ENCODE measurements at regions not wholly inside any gene's neighbourhood (a gene's known extent, or its start where the extent isn't known, plus 50 kb on each side); places are given as distances from the start of the nearest gene placed in this dataset.

DNA sequence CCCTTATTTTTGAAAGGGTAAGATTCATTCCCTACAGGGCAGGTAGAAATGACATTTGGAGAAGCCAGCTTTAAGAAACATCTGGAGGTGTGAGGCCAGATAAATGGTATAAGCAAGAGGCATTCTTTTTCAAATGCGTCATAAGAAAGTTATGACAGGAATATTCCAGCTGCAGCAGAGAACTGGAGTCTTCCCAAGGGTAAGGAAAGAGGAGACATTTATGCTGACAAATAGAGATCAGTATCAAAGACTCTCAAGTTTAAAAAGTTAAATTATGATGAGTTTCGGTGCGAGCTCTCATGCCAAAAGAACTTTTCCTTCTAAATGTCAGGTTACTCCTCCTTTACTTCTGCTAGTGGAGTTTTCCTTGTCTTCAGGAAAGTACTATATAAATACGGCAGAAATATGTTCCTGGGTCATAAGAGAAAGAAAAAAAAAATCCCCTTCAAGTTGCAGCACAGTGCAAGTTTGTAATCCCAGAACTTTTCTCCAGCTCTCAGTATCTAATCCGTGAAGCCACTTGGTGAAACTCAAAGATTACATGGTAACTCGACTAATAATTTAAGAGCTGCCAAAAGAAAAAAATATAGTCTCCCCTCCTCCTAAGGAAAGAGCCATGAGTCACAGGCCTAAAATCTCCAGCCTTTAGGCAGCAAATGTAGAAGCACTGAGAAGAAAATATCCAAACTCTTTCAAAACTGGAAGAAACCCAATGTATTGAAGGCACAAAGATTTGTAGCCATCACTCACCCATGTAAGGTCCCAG lies 428.1 kb downstream of the MEIS1 start:
- CTCF ChIA-PET, result no interaction called here

GRCh38 chr2:66865161-66865560 lies 430.2 kb downstream of the MEIS1 start:
- POLR2A ChIA-PET, result no interaction called here
- H3K9me3 Mint-ChIP-seq (ENCODE audit: insufficient read depth), result no peaks in the 10 kb centered on the region
- H3K4me3 ChIP-seq (ENCODE audit: control extremely low read depth in 1 of 5, extremely low read depth in 1 of 5, insufficient read depth in 1 of 5, low read depth in 2 of 5, low read length in 4 of 5), result no peak overlapping the region
- ATAC-seq (ENCODE audit: low read depth) (no peak), DNase-seq (no peak)
- no peaks in the 10 kb centered on the region for H3K4me1 ChIP-seq (ENCODE audit: control insufficient read depth in 2 of 2, insufficient read depth in 2 of 2, low read length in 2 of 2)
- no peaks in the 10 kb centered on the region for H3K9me3 ChIP-seq (ENCODE audit: control extremely low read depth in 1 of 3, control insufficient read depth in 2 of 3, insufficient read depth in 1 of 3, low read length in 2 of 3)
- no peak overlapping the region for H3K27ac ChIP-seq (ENCODE audit: low read length in 2 of 2)
- TF ChIP-seq, protein P1, sequence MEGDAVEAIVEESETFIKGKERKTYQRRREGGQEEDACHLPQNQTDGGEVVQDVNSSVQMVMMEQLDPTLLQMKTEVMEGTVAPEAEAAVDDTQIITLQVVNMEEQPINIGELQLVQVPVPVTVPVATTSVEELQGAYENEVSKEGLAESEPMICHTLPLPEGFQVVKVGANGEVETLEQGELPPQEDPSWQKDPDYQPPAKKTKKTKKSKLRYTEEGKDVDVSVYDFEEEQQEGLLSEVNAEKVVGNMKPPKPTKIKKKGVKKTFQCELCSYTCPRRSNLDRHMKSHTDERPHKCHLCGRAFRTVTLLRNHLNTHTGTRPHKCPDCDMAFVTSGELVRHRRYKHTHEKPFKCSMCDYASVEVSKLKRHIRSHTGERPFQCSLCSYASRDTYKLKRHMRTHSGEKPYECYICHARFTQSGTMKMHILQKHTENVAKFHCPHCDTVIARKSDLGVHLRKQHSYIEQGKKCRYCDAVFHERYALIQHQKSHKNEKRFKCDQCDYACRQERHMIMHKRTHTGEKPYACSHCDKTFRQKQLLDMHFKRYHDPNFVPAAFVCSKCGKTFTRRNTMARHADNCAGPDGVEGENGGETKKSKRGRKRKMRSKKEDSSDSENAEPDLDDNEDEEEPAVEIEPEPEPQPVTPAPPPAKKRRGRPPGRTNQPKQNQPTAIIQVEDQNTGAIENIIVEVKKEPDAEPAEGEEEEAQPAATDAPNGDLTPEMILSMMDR (IDR thresholded peaks at IDR 0.05), result no peak
- no peak for TF ChIP-seq EZH2 (IDR thresholded peaks at IDR 0.05; ENCODE audit: borderline replicate concordance, insufficient read depth, low read depth, low read length, poor library complexity, severe bottlenecking)
- CTCF ChIA-PET, result no interaction called here
- no peak overlapping the region for H3K4me2 ChIP-seq (replicated peaks; ENCODE audit: low read depth, low read length, poor library complexity, severe bottlenecking)
- H4K20me1 ChIP-seq (ENCODE audit: control insufficient read depth, insufficient read depth, low read length, poor library complexity, severe bottlenecking), result no peaks in the 10 kb centered on the region
- H3K36me3 ChIP-seq (replicated peaks in 1 of 2; ENCODE audit: control extremely low read depth in 1 of 2, control insufficient read depth in 1 of 2, extremely low read depth in 1 of 2, insufficient read depth in 2 of 2, low read length in 1 of 2), result no peaks in the 10 kb centered on the region
- intact Hi-C loops (cut with micrococcal nuclease), result no loop called here
- H2AFZ ChIP-seq (ENCODE audit: insufficient read depth, low read depth, low read length, poor library complexity, severe bottlenecking), result no peak overlapping the region
- no peak overlapping the region for H3K9ac ChIP-seq (ENCODE audit: low read length)
- no peak overlapping the region for H3K4me3 Mint-ChIP-seq
- no peaks in the 10 kb centered on the region for H3K4me1 Mint-ChIP-seq
- H3K27me3 Mint-ChIP-seq, result no peaks in the 10 kb centered on the region
- H3K79me2 ChIP-seq (ENCODE audit: control insufficient read depth, insufficient read depth, low read length), result no peaks in the 10 kb centered on the region
- H3K27me3 ChIP-seq (replicated peaks in 1 of 4; ENCODE audit: control extremely low read depth in 1 of 4, control insufficient read depth in 3 of 4, insufficient read depth in 4 of 4, low read length in 3 of 4), result no peaks in the 10 kb centered on the region
- no peak overlapping the region for H3K27ac Mint-ChIP-seq

More for the DNA sequence above, 428.1 kb downstream of the MEIS1 start:
- H3K9ac ChIP-seq (ENCODE audit: low read length), result no peak overlapping the region
- H3K27me3 ChIP-seq (replicated peaks in 1 of 4; ENCODE audit: control extremely low read depth in 1 of 4, control insufficient read depth in 3 of 4, insufficient read depth in 4 of 4, low read length in 3 of 4), result no peaks in the 10 kb centered on the region
- POLR2A ChIA-PET, result no interaction called here
- no peak overlapping the region for H3K27ac Mint-ChIP-seq
- H3K4me2 ChIP-seq (replicated peaks; ENCODE audit: low read depth, low read length, poor library complexity, severe bottlenecking), result no peak overlapping the region
- no peaks in the 10 kb centered on the region for H3K4me1 ChIP-seq (ENCODE audit: control insufficient read depth in 2 of 2, insufficient read depth in 2 of 2, low read length in 2 of 2)
- H3K4me1 Mint-ChIP-seq, result no peaks in the 10 kb centered on the region
- no peak for TF ChIP-seq EZH2 (IDR thresholded peaks at IDR 0.05; ENCODE audit: borderline replicate concordance, insufficient read depth, low read depth, low read length, poor library complexity, severe bottlenecking)
- TF ChIP-seq, protein P1 (IDR thresholded peaks at IDR 0.05), result no peak
- H4K20me1 ChIP-seq (ENCODE audit: control insufficient read depth, insufficient read depth, low read length, poor library complexity, severe bottlenecking), result no peaks in the 10 kb centered on the region
- no peak overlapping the region for H3K27ac ChIP-seq (ENCODE audit: low read length in 2 of 2)
- no peak overlapping the region for H3K4me3 Mint-ChIP-seq
- no peaks in the 10 kb centered on the region for H3K9me3 ChIP-seq (ENCODE audit: control extremely low read depth in 1 of 3, control insufficient read depth in 2 of 3, insufficient read depth in 1 of 3, low read length in 2 of 3)
- ATAC-seq (ENCODE audit: low read depth) (no peak), DNase-seq (no peak)
- H2AFZ ChIP-seq (ENCODE audit: insufficient read depth, low read depth, low read length, poor library complexity, severe bottlenecking), result no peak overlapping the region
- intact Hi-C loops (cut with micrococcal nuclease), result no loop called here
- H3K27me3 Mint-ChIP-seq, result no peaks in the 10 kb centered on the region
- no peaks in the 10 kb centered on the region for H3K79me2 ChIP-seq (ENCODE audit: control insufficient read depth, insufficient read depth, low read length)
- H3K9me3 Mint-ChIP-seq (ENCODE audit: insufficient read depth), result no peaks in the 10 kb centered on the region
- 89% methylated on average over 3 of the region's 6 CpGs for WGBS (ENCODE audit: insufficient coverage)
- H3K4me3 ChIP-seq (ENCODE audit: control extremely low read depth in 1 of 5, extremely low read depth in 1 of 5, insufficient read depth in 1 of 5, low read depth in 2 of 5, low read length in 4 of 5), result no peak overlapping the region
- H3K36me3 ChIP-seq (replicated peaks in 1 of 2; ENCODE audit: control extremely low read depth in 1 of 2, control insufficient read depth in 1 of 2, extremely low read depth in 1 of 2, insufficient read depth in 2 of 2, low read length in 1 of 2), result no peaks in the 10 kb centered on the region
